Activated effector memory CD4-positive, alpha-beta T cell treated with Interleukin-2 at 50 U/mL for 16 hours (primary cell): ENCODE measurements at regions not wholly inside any gene's neighbourhood (a gene's known extent, or its start where the extent isn't known, plus 50 kb on each side); places are given as distances from the start of the nearest gene placed in this dataset.

Experiments used
- DNase-seq: peaks from one replicate; pipeline ENCODE4 v3.0.0-alpha.2; 2020

- no peak for DNase-seq
These were observed 58.9 kb upstream of the NFKB1 start for GRCh38 chr4:102441978-102442911.

DNA sequence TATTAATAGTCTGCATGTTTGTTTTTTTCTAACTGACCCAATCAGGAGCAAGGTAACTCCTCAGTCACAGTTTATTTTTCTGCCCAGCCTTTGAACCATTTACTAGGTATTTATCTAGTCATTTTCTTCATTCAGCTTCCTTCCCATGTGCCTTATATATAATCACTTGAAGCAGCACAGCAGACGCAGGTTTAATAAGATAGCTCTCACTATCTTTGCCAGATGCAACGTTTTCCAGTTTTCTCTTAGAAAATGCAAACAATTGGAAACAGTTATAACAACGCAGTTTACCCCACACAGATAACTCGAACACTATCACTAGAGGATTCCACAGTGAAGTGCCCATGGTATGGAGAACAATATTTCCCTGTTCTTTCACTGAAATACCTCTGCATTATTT, 56.4 kb upstream of the NFKB1 start:
- no peak for DNase-seq

DNA sequence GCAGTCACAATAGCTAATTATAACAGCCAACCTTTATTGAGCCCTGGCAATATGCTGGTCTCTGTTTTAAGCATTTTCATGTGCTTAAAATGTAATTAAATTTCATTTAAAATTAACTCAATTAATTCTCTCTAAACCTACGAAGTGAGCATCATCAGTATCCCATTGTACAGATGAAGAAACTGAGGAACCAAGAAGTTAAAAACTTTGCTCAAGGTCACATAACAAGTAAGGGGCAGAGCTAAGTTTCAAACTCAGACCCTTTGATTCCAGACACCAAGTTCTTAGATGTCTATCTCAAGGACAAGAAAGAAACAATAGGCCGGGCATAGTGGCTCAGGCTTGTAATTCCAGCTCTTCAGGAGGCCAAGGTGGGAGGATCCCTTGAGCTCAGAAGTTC, 55.9 kb upstream of the NFKB1 start:
- DNase-seq, result no peak

DNA sequence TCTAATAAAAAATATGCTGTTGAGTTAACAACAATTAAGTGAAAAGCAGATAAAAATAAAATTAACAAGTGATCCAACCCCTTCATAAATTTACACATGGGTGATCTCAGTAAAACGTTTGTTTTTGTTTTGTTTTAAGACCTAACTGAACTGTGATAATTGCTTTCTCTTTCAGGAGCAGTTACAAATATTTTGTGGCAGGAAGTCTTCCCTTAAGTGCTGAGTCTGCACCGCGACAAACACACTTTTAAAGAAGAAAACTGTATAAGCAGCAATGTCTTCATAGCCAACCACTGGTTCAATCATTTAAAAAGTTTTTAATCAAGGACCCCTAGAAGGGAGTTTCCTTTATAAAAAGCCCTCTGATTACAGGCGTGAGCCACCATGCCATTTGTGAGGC, 53.7 kb upstream of the NFKB1 start:
- no peak for DNase-seq

- peak; percentile 14 for DNase-seq
These were observed 51.3 kb upstream of the NFKB1 start for GRCh38 chr4:102449751-102450352.

DNA sequence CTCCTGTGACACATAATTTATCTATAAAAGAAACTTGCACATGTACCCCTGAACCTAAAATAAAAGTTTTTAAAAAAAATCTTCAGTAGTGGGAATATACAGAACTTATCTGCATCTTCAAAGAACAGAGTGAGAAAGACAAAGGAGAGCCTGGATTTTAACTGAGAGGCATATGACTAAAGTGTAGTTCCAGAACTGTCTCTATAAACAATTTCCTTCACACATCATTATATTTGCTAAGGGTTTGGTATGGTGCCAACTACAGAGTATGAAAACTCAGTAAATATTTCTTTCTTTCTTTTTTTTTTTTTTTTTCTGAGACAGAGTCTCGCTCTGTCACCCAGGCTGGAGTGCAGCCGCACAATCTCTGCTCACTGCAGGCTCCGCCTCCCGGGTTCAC, 49.9 kb upstream of the NFKB1 start:
- DNase-seq, result no peak
